NCI-H146 treated with DMSO at 0.1 percent for 48 hours (cell line): ENCODE measurements at regions not wholly inside any gene's neighbourhood (a gene's known extent, or its start where the extent isn't known, plus 50 kb on each side); places are given as distances from the start of the nearest gene placed in this dataset.
"Not testable (repeated sequence)": the region's sequence is repeated elsewhere in the genome, so short reads cannot be mapped to it uniquely, and the experiment has no call there.

Experiments
- DNase-seq: peaks from one replicate; lab custom pipeline; 2025; ENCODE audit not compliant: unreplicated experiment; lab: John Stamatoyannopoulos, UW

DNA sequence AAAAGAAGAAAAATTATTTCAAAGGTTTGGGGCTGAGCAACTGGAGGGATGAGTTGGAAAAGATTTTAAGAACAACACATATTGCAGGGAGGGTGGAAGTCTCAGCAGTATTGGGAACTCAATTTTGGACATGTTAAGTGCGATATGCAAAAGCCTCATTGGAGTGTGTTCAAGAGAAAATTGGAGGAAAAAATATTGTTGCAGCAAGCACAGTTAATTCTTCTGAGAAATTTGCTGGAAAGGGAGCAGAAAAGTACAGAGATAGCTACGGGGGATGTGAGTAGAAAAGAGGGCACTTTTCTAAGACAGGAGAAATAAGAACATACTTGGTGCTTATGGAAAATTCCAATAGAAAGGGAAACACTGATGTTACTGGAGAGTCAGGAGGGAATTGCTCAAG is 59.8 kb upstream of the MAGI2 start:
- DNase-seq = no peak

DNA sequence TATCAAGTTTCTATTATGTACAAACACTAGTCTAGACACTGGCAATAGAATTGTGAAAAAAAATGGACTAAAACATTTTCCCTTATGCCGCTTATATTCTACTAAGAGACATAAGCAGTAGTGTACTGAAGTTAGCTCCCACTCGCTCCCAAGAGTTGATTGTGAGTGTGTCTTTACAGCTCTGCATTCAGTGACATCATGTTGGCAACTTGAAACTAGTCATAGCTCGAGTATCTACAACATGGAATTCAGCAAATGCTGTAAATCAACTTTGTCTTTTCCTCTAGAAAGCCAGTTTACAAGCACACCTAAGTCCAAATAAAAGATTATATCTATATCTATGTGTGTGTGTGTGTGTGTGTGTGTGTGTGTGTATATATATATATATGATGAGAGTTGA is 58.8 kb upstream of the MAGI2 start:
- no peak for DNase-seq

DNA sequence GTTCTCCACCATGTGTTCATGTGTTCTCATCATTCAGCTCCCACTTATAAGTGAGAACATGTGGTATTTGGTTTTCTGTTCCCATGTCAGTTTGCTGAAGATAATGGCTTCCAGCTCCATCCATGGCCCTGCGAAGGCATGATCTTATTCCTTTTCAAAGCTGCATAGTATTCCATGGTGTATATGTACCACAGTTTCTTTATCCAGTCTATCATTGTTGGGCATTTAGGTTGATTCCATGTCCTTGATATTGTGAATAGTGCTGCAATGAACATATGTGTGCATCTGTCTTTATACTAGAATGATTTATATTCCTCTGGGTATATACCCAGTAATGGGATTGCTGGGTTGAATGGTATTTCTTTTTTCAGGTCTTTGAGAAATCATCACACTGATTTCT is 57.6 kb upstream of the MAGI2 start:
- DNase-seq = not testable (repeated sequence)

DNA sequence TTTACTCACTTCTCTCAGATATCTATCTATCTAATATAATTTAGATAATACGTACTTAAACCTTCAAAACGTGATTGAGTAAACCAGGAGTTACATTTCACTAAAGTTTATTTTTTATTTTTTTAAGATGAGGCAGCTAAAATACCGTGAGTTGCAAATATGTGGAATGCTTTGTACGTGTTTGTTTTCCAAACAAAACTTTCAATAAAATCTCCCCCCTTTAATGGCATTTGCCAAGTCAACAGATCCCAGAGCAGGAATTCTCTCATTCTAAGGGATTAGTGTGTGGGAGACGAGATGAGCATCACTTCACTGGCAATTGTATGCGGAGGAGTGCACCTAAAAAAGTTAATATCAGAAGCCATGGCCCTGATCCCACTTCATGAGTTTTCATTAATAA is 53.7 kb upstream of the MAGI2 start:
- DNase-seq = no peak

DNA sequence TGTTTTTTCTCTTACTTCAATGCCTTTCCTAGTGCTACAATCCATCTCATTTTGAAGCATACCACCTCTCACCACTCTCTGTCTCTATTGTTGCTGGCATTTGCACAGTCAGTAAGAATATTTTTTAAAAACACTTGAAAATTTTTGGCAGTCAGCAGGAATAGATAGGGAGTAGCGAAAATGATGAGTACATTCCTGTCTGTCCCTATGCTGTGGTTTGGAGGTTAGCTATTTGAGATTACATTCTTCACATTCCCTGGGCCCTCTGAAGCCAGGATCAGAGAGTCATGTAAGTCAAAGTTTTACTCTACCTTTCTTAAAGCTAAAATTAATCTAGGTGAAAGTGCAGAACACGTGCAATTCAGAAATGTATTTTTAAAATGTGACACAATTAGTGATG is 53.0 kb upstream of the MAGI2 start:
- no peak for DNase-seq

DNA sequence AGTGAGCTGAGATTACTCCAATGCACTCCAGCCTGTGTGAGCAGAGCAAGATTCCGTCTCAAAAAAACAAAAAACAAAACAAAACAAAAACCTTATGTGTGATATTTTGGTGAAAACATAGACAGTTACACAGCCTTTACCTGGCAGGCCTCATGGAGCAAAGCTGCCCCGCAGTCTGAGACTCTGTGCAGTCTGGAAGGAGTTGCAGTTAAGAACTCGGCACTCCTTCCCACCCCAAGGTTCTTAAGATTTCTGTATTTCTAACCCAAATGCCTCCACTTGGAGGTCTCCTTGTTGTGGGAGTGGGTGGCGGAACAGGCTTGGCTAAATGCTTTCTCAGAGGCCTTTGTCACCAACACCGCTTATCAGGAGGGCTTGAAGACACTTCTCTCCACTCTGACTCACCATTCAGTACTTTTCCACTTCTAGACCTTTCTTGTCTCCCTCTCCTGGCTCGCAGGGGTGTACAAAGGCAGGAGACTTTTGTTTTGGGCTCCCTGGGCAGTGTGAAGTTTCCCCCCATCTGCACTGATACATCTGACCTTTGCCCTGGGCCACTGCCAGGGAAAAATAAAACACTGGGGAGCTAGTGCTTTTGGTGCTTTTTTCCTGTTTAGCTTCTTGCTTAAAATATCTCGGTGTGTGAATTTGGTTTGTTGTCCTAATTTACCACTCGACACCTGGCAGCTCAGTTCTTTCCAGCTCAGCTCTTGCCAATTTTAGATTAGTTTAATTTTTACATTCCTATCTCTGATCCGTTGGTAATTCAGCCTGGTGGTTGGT is 51.3 kb upstream of the MAGI2 start:
- no peak for DNase-seq
